HG03039 (cell line): ENCODE measurements at regions not wholly inside any gene's neighbourhood (a gene's known extent, or its start where the extent isn't known, plus 50 kb on each side); places are given as distances from the start of the nearest gene placed in this dataset.
"Not testable (repeated sequence)": the region's sequence is repeated elsewhere in the genome, so short reads cannot be mapped to it uniquely, and the experiment has no call there.

ENCODE experiments used
- ATAC-seq: cut with Tn5 transposase; IDR thresholded peaks from one replicate; pipeline ENCODE4 v1.9.1; 2021; ENCODE audit warnings: mild to moderate bottlenecking, moderate library complexity; ENCODE audit not compliant: unreplicated experiment

GRCh38 chr6:66995669-66996068 is 1288.6 kb upstream of the EYS start:
- ATAC-seq, result no peak

- ATAC-seq, result not testable (repeated sequence)
Observed at GRCh38 chr6:66993708-66994107, 1286.7 kb upstream of the EYS start.

GRCh38 chr6:66993272-66993671 is 1286.2 kb upstream of the EYS start:
- ATAC-seq, result no peak

GRCh38 chr6:66992660-66993059 is 1285.6 kb upstream of the EYS start:
- ATAC-seq, result no peak

- ATAC-seq, result no peak
Observed at GRCh38 chr6:66986940-66987339, 1279.9 kb upstream of the EYS start.

- ATAC-seq, result no peak
Observed at GRCh38 chr6:66985816-66986215, 1278.8 kb upstream of the EYS start.

- no peak for ATAC-seq
Observed at GRCh38 chr6:66970373-66970772, 1263.3 kb upstream of the EYS start.

GRCh38 chr6:66965227-66965626 is 1258.2 kb upstream of the EYS start:
- no peak for ATAC-seq

- no peak for ATAC-seq
Observed at GRCh38 chr6:66964216-66964615, 1257.2 kb upstream of the EYS start.

GRCh38 chr6:66962082-66962481 is 1255.1 kb upstream of the EYS start:
- no peak for ATAC-seq

- ATAC-seq, result no peak
Observed at GRCh38 chr6:66961191-66961590, 1254.2 kb upstream of the EYS start.

- no peak for ATAC-seq
Observed at GRCh38 chr6:66949191-66949661, 1242.2 kb upstream of the EYS start.

- ATAC-seq, result no peak
Observed at GRCh38 chr6:66948106-66948505, 1241.1 kb upstream of the EYS start.

- ATAC-seq, result no peak
Observed at GRCh38 chr6:66940003-66940402, 1233.0 kb upstream of the EYS start.

GRCh38 chr6:66937180-66937579 is 1230.2 kb upstream of the EYS start:
- no peak for ATAC-seq

- ATAC-seq, result no peak
Observed at GRCh38 chr6:66935612-66936011, 1228.6 kb upstream of the EYS start.

- no peak for ATAC-seq
Observed at GRCh38 chr6:66931787-66932186, 1224.8 kb upstream of the EYS start.

GRCh38 chr6:66930559-66931290 is 1223.7 kb upstream of the EYS start:
- no peak for ATAC-seq

GRCh38 chr6:66926060-66926459 is 1219.0 kb upstream of the EYS start:
- ATAC-seq, result no peak

- ATAC-seq, result no peak
Observed at GRCh38 chr6:66913657-66914056, 1206.6 kb upstream of the EYS start.

GRCh38 chr6:66902457-66902856 is 1195.4 kb upstream of the EYS start:
- ATAC-seq, result no peak

- ATAC-seq, result no peak
Observed at GRCh38 chr6:66900133-66901083, 1193.4 kb upstream of the EYS start.
